ENCODE measurements at regions not wholly inside any gene's neighbourhood (a gene's known extent, or its start where the extent isn't known, plus 50 kb on each side); places are given as distances from the start of the nearest gene placed in this dataset.
"Not testable (repeated sequence)": the region's sequence is repeated elsewhere in the genome, so short reads cannot be mapped to it uniquely, and the experiment has no call there.

- TF ChIP-seq, protein P1, sequence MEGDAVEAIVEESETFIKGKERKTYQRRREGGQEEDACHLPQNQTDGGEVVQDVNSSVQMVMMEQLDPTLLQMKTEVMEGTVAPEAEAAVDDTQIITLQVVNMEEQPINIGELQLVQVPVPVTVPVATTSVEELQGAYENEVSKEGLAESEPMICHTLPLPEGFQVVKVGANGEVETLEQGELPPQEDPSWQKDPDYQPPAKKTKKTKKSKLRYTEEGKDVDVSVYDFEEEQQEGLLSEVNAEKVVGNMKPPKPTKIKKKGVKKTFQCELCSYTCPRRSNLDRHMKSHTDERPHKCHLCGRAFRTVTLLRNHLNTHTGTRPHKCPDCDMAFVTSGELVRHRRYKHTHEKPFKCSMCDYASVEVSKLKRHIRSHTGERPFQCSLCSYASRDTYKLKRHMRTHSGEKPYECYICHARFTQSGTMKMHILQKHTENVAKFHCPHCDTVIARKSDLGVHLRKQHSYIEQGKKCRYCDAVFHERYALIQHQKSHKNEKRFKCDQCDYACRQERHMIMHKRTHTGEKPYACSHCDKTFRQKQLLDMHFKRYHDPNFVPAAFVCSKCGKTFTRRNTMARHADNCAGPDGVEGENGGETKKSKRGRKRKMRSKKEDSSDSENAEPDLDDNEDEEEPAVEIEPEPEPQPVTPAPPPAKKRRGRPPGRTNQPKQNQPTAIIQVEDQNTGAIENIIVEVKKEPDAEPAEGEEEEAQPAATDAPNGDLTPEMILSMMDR (IDR thresholded peaks at IDR 0.05; ENCODE audit: insufficient read depth, low read depth, low read length) = no peak
- H3K27me3 ChIP-seq (ENCODE audit: control insufficient read depth, insufficient read depth, low read length) = no peaks in the 10 kb centered on the region
- POLR2A ChIA-PET = no interaction called here
- no peak overlapping the region for H3K4me3 ChIP-seq (ENCODE audit: low read depth, low read length)
- no peaks in the 10 kb centered on the region for H3K36me3 ChIP-seq (ENCODE audit: control insufficient read depth, insufficient read depth, low read length)
- no peak for DNase-seq (ENCODE audit: low read depth)
- CTCF ChIA-PET = no interaction called here
These were observed 365.4 kb downstream of the VRK1 start for GRCh38 chr14:97162621-97163020.

DNA sequence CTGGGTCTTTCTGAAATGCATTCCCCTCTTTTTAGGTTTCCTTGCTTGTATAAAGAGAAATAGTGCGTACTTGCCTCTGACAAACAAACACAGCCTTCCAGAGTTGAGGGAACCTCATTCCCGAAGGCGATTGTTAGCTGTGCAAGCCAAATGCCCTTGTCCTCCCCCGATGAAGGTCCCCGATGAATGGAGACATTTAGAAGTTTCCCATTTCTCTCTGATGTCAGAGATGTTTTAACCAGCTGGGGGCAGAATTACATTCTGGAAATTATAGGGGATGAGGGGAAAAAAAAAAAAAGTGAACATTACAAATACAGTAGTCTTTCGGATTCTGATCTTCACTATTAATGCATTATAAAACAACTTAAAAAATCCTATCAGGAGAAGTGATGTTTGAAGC lies 366.8 kb downstream of the VRK1 start:
- TF ChIP-seq, protein P1 (IDR thresholded peaks at IDR 0.05; ENCODE audit: insufficient read depth, low read depth, low read length) = no peak
- Histone ChIP-seq H3K36me3 (ENCODE audit: control insufficient read depth, insufficient read depth, low read length) (no peaks in the 10 kb centered on the region), H3K4me3 (ENCODE audit: low read depth, low read length) (no peak overlapping the region), H3K27me3 (ENCODE audit: control insufficient read depth, insufficient read depth, low read length) (no peaks in the 10 kb centered on the region)
- DNase-seq (ENCODE audit: low read depth) = no peak
- ChIA-PET CTCF (no interaction called here), POLR2A (no interaction called here)

- H3K4me3 ChIP-seq (ENCODE audit: low read depth, low read length) = no peak overlapping the region
- H3K27me3 ChIP-seq (ENCODE audit: control insufficient read depth, insufficient read depth, low read length) = no peaks in the 10 kb centered on the region
- ChIA-PET CTCF (no interaction called here), POLR2A (no interaction called here)
- no peak for DNase-seq (ENCODE audit: low read depth)
- H3K36me3 ChIP-seq (ENCODE audit: control insufficient read depth, insufficient read depth, low read length) = no peaks in the 10 kb centered on the region
- TF ChIP-seq, protein P1 (IDR thresholded peaks at IDR 0.05; ENCODE audit: insufficient read depth, low read depth, low read length) = no peak
These were observed 369.3 kb downstream of the VRK1 start for GRCh38 chr14:97166497-97166896.

GRCh38 chr14:97167577-97167976 lies 370.4 kb downstream of the VRK1 start:
- CTCF ChIA-PET; DNase-seq (ENCODE audit: low read depth); H3K27me3 ChIP-seq (ENCODE audit: control insufficient read depth, insufficient read depth, low read length); POLR2A ChIA-PET; H3K4me3 ChIP-seq (ENCODE audit: low read depth, low read length); H3K36me3 ChIP-seq (ENCODE audit: control insufficient read depth, insufficient read depth, low read length): not testable (repeated sequence)

DNA sequence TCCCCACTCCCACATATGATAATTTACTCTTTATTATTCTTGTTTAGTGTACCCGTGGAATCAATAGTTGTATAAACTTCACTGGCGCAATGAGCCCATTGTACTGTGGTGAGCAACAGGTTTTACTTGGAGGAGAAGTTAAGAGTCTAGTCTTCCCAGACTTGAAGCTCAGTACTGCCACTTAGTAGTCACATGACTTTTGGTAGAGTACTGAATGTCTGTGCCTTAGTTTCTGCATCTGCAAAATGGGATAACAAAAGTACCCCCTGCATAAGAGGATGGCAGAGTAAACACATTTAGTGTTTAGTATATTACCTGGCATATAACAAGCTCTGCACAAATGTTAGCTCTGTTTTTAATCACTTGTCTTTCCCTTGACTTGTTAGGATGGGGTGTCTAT lies 375.5 kb downstream of the VRK1 start:
- no peak for DNase-seq (ENCODE audit: low read depth)
- POLR2A ChIA-PET = no interaction called here
- Histone ChIP-seq H3K36me3 (ENCODE audit: control insufficient read depth, insufficient read depth, low read length) (no peaks in the 10 kb centered on the region), H3K4me3 (ENCODE audit: low read depth, low read length) (no peak overlapping the region), H3K27me3 (ENCODE audit: control insufficient read depth, insufficient read depth, low read length) (no peaks in the 10 kb centered on the region)
- CTCF ChIA-PET = no interaction called here
- TF ChIP-seq, protein P1 (IDR thresholded peaks at IDR 0.05; ENCODE audit: insufficient read depth, low read depth, low read length) = no peak

DNA sequence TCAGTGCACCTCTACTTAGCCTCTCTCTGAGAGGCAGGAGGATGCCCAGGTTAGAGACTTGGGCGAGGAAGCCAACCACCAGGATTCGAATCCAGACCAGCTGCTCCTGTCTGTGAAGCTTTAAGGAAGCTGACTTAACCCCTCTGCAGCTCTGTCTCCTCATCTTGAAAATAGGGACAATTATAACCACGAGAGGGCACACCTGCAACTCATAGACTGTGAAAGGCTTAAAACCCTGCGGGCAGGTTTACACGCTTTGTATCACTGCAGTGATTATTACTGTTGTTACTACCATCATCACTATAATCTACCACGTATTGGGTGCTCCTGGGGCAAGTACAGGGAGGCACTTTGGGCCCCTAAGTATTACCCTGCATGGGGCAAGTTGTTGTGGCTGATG lies 379.8 kb downstream of the VRK1 start:
- TF ChIP-seq, protein P1 (IDR thresholded peaks at IDR 0.05; ENCODE audit: insufficient read depth, low read depth, low read length) = no peak
- no peaks in the 10 kb centered on the region for H3K36me3 ChIP-seq (ENCODE audit: control insufficient read depth, insufficient read depth, low read length)
- CTCF ChIA-PET = no interaction called here
- no peaks in the 10 kb centered on the region for H3K27me3 ChIP-seq (ENCODE audit: control insufficient read depth, insufficient read depth, low read length)
- DNase-seq (ENCODE audit: low read depth) = no peak
- no peak overlapping the region for H3K4me3 ChIP-seq (ENCODE audit: low read depth, low read length)
- POLR2A ChIA-PET = no interaction called here
